H1 (cell line): ENCODE measurements at regions not wholly inside any gene's neighbourhood (a gene's known extent, or its start where the extent isn't known, plus 50 kb on each side); places are given as distances from the start of the nearest gene placed in this dataset.
A peak's percentile ranks its signal among the peaks of the same experiment; 100 is the strongest.

Source experiments
- CTCF ChIA-PET: fragments of 300-600 bp; sonication (Branson Sonifier 250); formaldehyde crosslinking; loops from one replicate; lab custom pipeline; 2021; ENCODE audit not compliant: partially characterized antibody; lab: Charles Lee
- POLR2A ChIA-PET: fragments of 300-600 bp; sonication (Branson Sonifier 250); formaldehyde crosslinking; loops from one replicate; lab custom pipeline; 2021; ENCODE audit warnings: inconsistent platforms; ENCODE audit not compliant: partially characterized antibody; lab: Charles Lee
- DNase-seq, 2 experiments: peaks; one replicate each; pipeline versions ENCODE4 v3.0.0 to v3.0.0-alpha.2; 2010 to 2022; ENCODE audit warnings: low spot score in 2 of 2, low read depth in 1 of 2, mixed read lengths in 1 of 2
- FAIRE-seq: peaks from 2 replicates; lab custom pipeline; 2011; peaks lifted over from hg19 to GRCh38; lab: Jason Lieb, UNC
- H2AFZ ChIP-seq: 2 replicates; pipeline ENCODE4 v1.8.1; 2012; ENCODE audit warnings: low read length, inconsistent platforms
- H2AK5ac ChIP-seq: 2 replicates; pipeline ENCODE4 v1.6.1; 2013; ENCODE audit warnings: low read depth, low read length
- H2BK120ac ChIP-seq: replicated peaks from 2 replicates; pipeline ENCODE3; 2013; ENCODE audit warnings: low read depth, low read length, inconsistent platforms
- H2BK12ac ChIP-seq: 2 replicates; pipeline ENCODE4 v1.6.1; 2013; ENCODE audit warnings: low read depth, low read length
- H2BK15ac ChIP-seq: 2 replicates; pipeline ENCODE4 v1.6.1; 2013; ENCODE audit warnings: low read length
- H2BK20ac ChIP-seq: 2 replicates; pipeline ENCODE4 v1.6.1; 2013; ENCODE audit warnings: low read length
- H2BK5ac ChIP-seq: 2 replicates; pipeline ENCODE4 v1.6.1; 2013; ENCODE audit warnings: low read depth, low read length
- H3K14ac ChIP-seq: 2 replicates; pipeline ENCODE4 v1.6.1; 2013; ENCODE audit warnings: inconsistent platforms; ENCODE audit not compliant: insufficient read length
- H3K18ac ChIP-seq: 2 replicates; pipeline ENCODE4 v1.6.1; 2013; ENCODE audit warnings: low read length; ENCODE audit errors: extremely low read depth
- H3K23ac ChIP-seq: 2 replicates; pipeline ENCODE4 v1.6.1; 2013; ENCODE audit warnings: inconsistent platforms; ENCODE audit not compliant: insufficient read length
- H3K23me2 ChIP-seq: 2 replicates; pipeline ENCODE4 v1.6.1; 2013; ENCODE audit warnings: low read depth, low read length
- H3K27ac ChIP-seq: 2 replicates; pipeline ENCODE4 v1.6.1; 2011; ENCODE audit warnings: low read depth, low read length, inconsistent platforms
- H3K27me3 ChIP-seq, 4 experiments: replicated peaks in 1 of 4; 1 replicate in 1 of 4; 2 replicates in 3 of 4; pipeline versions ENCODE4 v1.6.1 to v1.8.1; 2011 to 2013; ENCODE audit warnings: low read length in 3 of 4, mild to moderate bottlenecking in 3 of 4, inconsistent platforms in 2 of 4, mixed read lengths in 2 of 4, moderate library complexity in 1 of 4; ENCODE audit not compliant: control insufficient read depth in 3 of 4, insufficient read depth in 3 of 4; ENCODE audit errors: extremely low read depth in 1 of 4
- H3K36me3 ChIP-seq, 4 experiments: 2 replicates each; pipeline versions ENCODE4 v1.6.1 to v1.8.1; 2011 to 2013; ENCODE audit warnings: mild to moderate bottlenecking in 4 of 4, low read length in 3 of 4, moderate library complexity in 2 of 4, control low read depth in 1 of 4, inconsistent platforms in 1 of 4; ENCODE audit not compliant: insufficient read depth in 4 of 4, control insufficient read depth in 2 of 4
- H3K4ac ChIP-seq: replicated peaks from 2 replicates; pipeline ENCODE3; 2013; ENCODE audit warnings: low read length, low read depth, mixed read lengths, inconsistent platforms; ENCODE audit not compliant: insufficient read length
- H3K4me1 ChIP-seq, 4 experiments: replicated peaks in 1 of 4; 1 replicate in 1 of 4; 2 replicates in 3 of 4; pipeline versions ENCODE4 v1.6.1 to v1.8.1; 2011 to 2013; ENCODE audit warnings: low read length in 3 of 4, inconsistent platforms in 2 of 4, mixed read lengths in 1 of 4; ENCODE audit not compliant: insufficient read depth in 4 of 4, control insufficient read depth in 3 of 4
- H3K4me2 ChIP-seq, 2 experiments: 2 replicates each; pipeline versions ENCODE4 v1.6.1 to v1.8.1; 2011 to 2013; ENCODE audit warnings: low read depth in 2 of 2, low read length in 2 of 2, control low read depth in 1 of 2, inconsistent platforms in 1 of 2, mild to moderate bottlenecking in 1 of 2; ENCODE audit not compliant: insufficient read depth in 1 of 2
- H3K4me3 ChIP-seq, 4 experiments: fragments of 200-600, 300-600 bp in 1 of 4; sonication (generic), shearing (Covaris generic), sonication (Bioruptor Twin) in 1 of 4; 2 replicates each; pipeline versions ENCODE4 v1.5.1 to v1.8.1; 2011 to 2016; ENCODE audit warnings: low read length in 4 of 4, low read depth in 3 of 4, control low read depth in 2 of 4, inconsistent platforms in 2 of 4, mild to moderate bottlenecking in 2 of 4, mixed read lengths in 1 of 4, moderate library complexity in 1 of 4; ENCODE audit not compliant: insufficient read depth in 2 of 4; ENCODE audit errors: extremely low read depth in 1 of 4
- H3K56ac ChIP-seq: replicated peaks from 2 replicates; pipeline ENCODE3; 2013; ENCODE audit warnings: low read depth, mild to moderate bottlenecking, mixed read lengths, low read length, inconsistent platforms; ENCODE audit not compliant: insufficient read length
- H3K79me1 ChIP-seq: 2 replicates; pipeline ENCODE4 v1.6.1; 2013; ENCODE audit warnings: low read depth, low read length, control low read depth
- H3K79me2 ChIP-seq, 2 experiments: 2 replicates each; pipeline versions ENCODE4 v1.6.1 to v1.8.1; 2012 to 2013; ENCODE audit warnings: low read length in 2 of 2, mild to moderate bottlenecking in 2 of 2, inconsistent platforms in 1 of 2; ENCODE audit not compliant: insufficient read depth in 2 of 2, control insufficient read depth in 1 of 2
- H3K9ac ChIP-seq, 4 experiments: replicated peaks in 1 of 4; 1 replicate in 1 of 4; 2 replicates in 3 of 4; pipeline versions ENCODE4 v1.6.1 to v1.8.1; 2011 to 2013; ENCODE audit warnings: low read depth in 3 of 4, low read length in 3 of 4, control low read depth in 2 of 4, mild to moderate bottlenecking in 2 of 4, moderate library complexity in 2 of 4, inconsistent platforms in 1 of 4; ENCODE audit errors: extremely low read depth in 1 of 4
- H3K9me3 ChIP-seq, 2 experiments: 2 replicates each; pipeline versions ENCODE4 v1.6.1 to v1.8.1; 2012 to 2013; ENCODE audit warnings: mild to moderate bottlenecking in 2 of 2, moderate library complexity in 2 of 2, control low read depth in 1 of 2, inconsistent platforms in 1 of 2, low read depth in 1 of 2, low read length in 1 of 2, mixed read lengths in 1 of 2; ENCODE audit not compliant: insufficient read depth in 2 of 2
- H4K20me1 ChIP-seq, 2 experiments: replicated peaks in 1 of 2; 2 replicates each; pipeline versions ENCODE3 to v1.8.1; 2011 to 2013; ENCODE audit warnings: inconsistent platforms in 2 of 2, low read length in 2 of 2, mild to moderate bottlenecking in 1 of 2; ENCODE audit not compliant: insufficient read depth in 2 of 2, control insufficient read depth in 1 of 2
- H4K5ac ChIP-seq: 2 replicates; pipeline ENCODE4 v1.6.1; 2013; ENCODE audit warnings: low read length, low read depth, mixed read lengths, inconsistent platforms; ENCODE audit not compliant: insufficient read length
- H4K8ac ChIP-seq: 2 replicates; pipeline ENCODE4 v1.8.0; 2013; ENCODE audit warnings: mild to moderate bottlenecking, moderate library complexity, low read length, inconsistent platforms; ENCODE audit not compliant: insufficient read depth; ENCODE audit errors: extremely low read depth
- H4K91ac ChIP-seq: replicated peaks from 2 replicates; pipeline ENCODE3; 2013; ENCODE audit warnings: low read length, mixed read lengths, inconsistent platforms; ENCODE audit not compliant: insufficient read length
- BACH1 ChIP-seq: IDR thresholded peaks from 2 replicates; pipeline ENCODE4 v1.6.1; 2012; ENCODE audit warnings: low read length, improper control_type of control experiment
- CEBPB ChIP-seq: IDR thresholded peaks from 2 replicates; pipeline ENCODE4 v1.6.1; 2012; ENCODE audit warnings: low read depth, low read length
- CHD1 ChIP-seq: IDR thresholded peaks from 2 replicates; pipeline ENCODE4 v1.6.1; 2012; ENCODE audit warnings: low read depth, low read length, improper control_type of control experiment
- E2F6 ChIP-seq: IDR thresholded peaks from 2 replicates; pipeline ENCODE4 v1.6.1; 2012; ENCODE audit warnings: inconsistent platforms
- FOSL1 ChIP-seq: IDR thresholded peaks from 2 replicates; pipeline ENCODE4 v1.6.1; 2011; ENCODE audit warnings: mild to moderate bottlenecking, low read depth, low read length, moderate library complexity; ENCODE audit not compliant: insufficient read depth
- RBBP5 ChIP-seq: IDR thresholded peaks from 2 replicates; pipeline ENCODE4 v1.7.1; 2012; ENCODE audit warnings: low read depth, mild to moderate bottlenecking, inconsistent platforms, low read length, moderate library complexity, borderline replicate concordance
- RXRA ChIP-seq: IDR thresholded peaks from 2 replicates; pipeline ENCODE4 v1.6.1; 2011; ENCODE audit warnings: low read depth, mild to moderate bottlenecking, low read length, moderate library complexity; ENCODE audit not compliant: insufficient read depth
- SIN3A ChIP-seq, 2 experiments: IDR thresholded peaks in 1 of 2; conservative IDR thresholded peaks in 1 of 2; 2 replicates each; pipeline ENCODE4 v1.6.1; 2011 to 2012; ENCODE audit warnings: low read length in 2 of 2, improper control_type of control experiment in 1 of 2, low read depth in 1 of 2, mild to moderate bottlenecking in 1 of 2
- SP1 ChIP-seq: IDR thresholded peaks from 2 replicates; pipeline ENCODE4 v1.6.1; 2011; ENCODE audit warnings: low read depth, low read length
- SRF ChIP-seq: IDR thresholded peaks from 2 replicates; pipeline ENCODE4 v1.6.1; 2011; ENCODE audit warnings: mild to moderate bottlenecking, low read depth, low read length, moderate library complexity
- WGBS, 2 experiments: shearing (Covaris generic) in 1 of 2; methylation state at CpG; one replicate each; pipeline versions ENCODE4 v1.1.6 to v1.1.7; 2013 to 2015; ENCODE audit warnings: low lambda C conversion rate in 2 of 2, mixed read lengths in 2 of 2, inconsistent platforms in 1 of 2, low coverage in 1 of 2, missing lambda C conversion rate in 1 of 2; ENCODE audit not compliant: insufficient replicate concordance in 2 of 2, insufficient coverage in 1 of 2, insufficient read length in 1 of 2; ENCODE audit errors: extremely low coverage in 1 of 2, missing lambda C conversion rate in 1 of 2; 5-methylcytosine and 5-hydroxymethylcytosine counted together
- TF ChIP-seq, protein P1 (sequence below): IDR thresholded peaks from 2 replicates; pipeline ENCODE4 v1.6.1; 2012; ENCODE audit warnings: inconsistent platforms

GRCh38 chr11:119794756-119795155 lies 65.8 kb upstream of the NECTIN1 start:
- Histone ChIP-seq H4K91ac (peak overlapping the region; percentile 34), H3K4me1 (peaks cover 18 to 56% (median 43%) of the 10 kb centered on the region in 4 experiments), H3K4ac (peak overlapping the region; percentile 55), H4K5ac (no peak overlapping the region), H3K14ac (no peak overlapping the region), H3K4me3 (no peak overlapping the region), H2AFZ (no peak overlapping the region), H3K79me2 (no peaks in the 10 kb centered on the region), H3K23ac (no peak overlapping the region), H3K36me3 (no peaks in the 10 kb centered on the region), H4K20me1 (peaks cover 0 to 3% of the 10 kb centered on the region in 2 experiments), H3K4me2 (peak overlapping the region; percentile 32 to 55; a peak in 3 of 4 replicates), H2BK5ac (no peak overlapping the region), H3K9ac (no peak overlapping the region), H3K23me2 (no peaks in the 10 kb centered on the region; the same call in 1 of the 2 replicates), H4K8ac (no peak overlapping the region), H3K18ac (no peak overlapping the region; the same call in 1 of the 2 replicates), H2BK15ac (peak overlapping the region; percentile 4; the same call in 1 of the 2 replicates), H3K27me3 (peaks cover 2 to 54% (median 43%) of the 10 kb centered on the region in 4 experiments), H3K9me3 (no peaks in the 10 kb centered on the region), H3K27ac (no peak overlapping the region), H2BK12ac (0 out of 2 replicates have a peak overlapping the region, but pooled peaks have one; percentile 11), H3K56ac (no peak overlapping the region), H3K79me1 (no peaks in the 10 kb centered on the region), H2BK120ac (no peak overlapping the region), H2BK20ac (peak overlapping the region; percentile 66; the same call in 1 of the 2 replicates), H2AK5ac (peak overlapping the region; percentile 30; the same call in 1 of the 2 replicates)
- FAIRE-seq, result no peak
- DNase-seq, result no peak
- no peak for TF ChIP-seq RXRA
- TF ChIP-seq, protein P1, sequence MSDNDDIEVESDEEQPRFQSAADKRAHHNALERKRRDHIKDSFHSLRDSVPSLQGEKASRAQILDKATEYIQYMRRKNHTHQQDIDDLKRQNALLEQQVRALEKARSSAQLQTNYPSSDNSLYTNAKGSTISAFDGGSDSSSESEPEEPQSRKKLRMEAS, result no peak
- no peak for TF ChIP-seq RBBP5
- no peak for TF ChIP-seq CHD1
- no peak for TF ChIP-seq SIN3A (conservative IDR thresholded peaks at IDR 0.05 in 1 of 2, IDR thresholded peaks at IDR 0.05 in 1 of 2; ENCODE audit: low read depth in 1 of 2, low read length in 2 of 2)
- TF ChIP-seq CEBPB, result no peak
- TF ChIP-seq SP1, result no peak
- no peak for TF ChIP-seq FOSL1
- no peak for TF ChIP-seq BACH1
- no peak for TF ChIP-seq E2F6
- no peak for TF ChIP-seq SRF
- WGBS, 2 experiments, result 60% methylated on average over 4 of the region's 4 CpGs; no CpG with 5 or more reads in 1 of the 2 experiments
- ChIA-PET POLR2A (interaction anchor here (1.1 kb wide), 1 partner anchor 171 kb away, joined by 3 read pairs; no protein-coding TSS in a partner anchor), CTCF (interaction anchor here (0.6 to 1.7 kb wide), 9 partner anchors 10 to 308 kb away, joined by 3 to 4 read pairs (median 3); no protein-coding TSS in a partner anchor)
